ENCODE measurements at regions not wholly inside any gene's neighbourhood (a gene's known extent, or its start where the extent isn't known, plus 50 kb on each side); places are given as distances from the start of the nearest gene placed in this dataset.

- TF ChIP-seq POLR2AphosphoS5 (IDR thresholded peaks at IDR 0.05; ENCODE audit: low read depth) (no peak), CTCF (conservative IDR thresholded peaks at IDR 0.05; ENCODE audit: low read depth in 2 of 2) (no peak), EZH2 (IDR thresholded peaks at IDR 0.05; ENCODE audit: low read depth, unreplicated experiment) (no peak), ZNF114 (CRISPR knock-in tag; IDR thresholded peaks at IDR 0.05) (no peak), STAT1 (IDR thresholded peaks at IDR 0.05; ENCODE audit: unreplicated experiment) (no peak), REST (IDR thresholded peaks at IDR 0.05; ENCODE audit: unreplicated experiment) (no peak), JUNB (IDR thresholded peaks at IDR 0.05; ENCODE audit: unreplicated experiment) (no peak)
Measured at GRCh38 chr13:58235454-58235853, 603.9 kb downstream of the PCDH17 start.

Data from GM23338 (cell line).